ENCODE measurements at regions not wholly inside any gene's neighbourhood (a gene's known extent, or its start where the extent isn't known, plus 50 kb on each side); places are given as distances from the start of the nearest gene placed in this dataset.
"Not testable (repeated sequence)": the region's sequence is repeated elsewhere in the genome, so short reads cannot be mapped to it uniquely, and the experiment has no call there.

GRCh38 chrX:3516051-3516541, 169.6 kb upstream of the MXRA5 start:
- DNase-seq: no peak
- intact Hi-C loops (cut with DNase I): no loop called here

- no peak for DNase-seq
- intact Hi-C loops (cut with DNase I): no loop called here
Observed at GRCh38 chrX:3514996-3515395, 168.5 kb upstream of the MXRA5 start.

- DNase-seq; intact Hi-C loops (cut with DNase I): not testable (repeated sequence)
Observed at GRCh38 chrX:3512150-3512549, 165.7 kb upstream of the MXRA5 start.

- DNase-seq: no peak
- intact Hi-C loops (cut with DNase I): no loop called here
Observed at GRCh38 chrX:3509934-3510333, 163.5 kb upstream of the MXRA5 start.

GRCh38 chrX:3504916-3505315, 158.5 kb upstream of the MXRA5 start:
- intact Hi-C loops (cut with DNase I): no loop called here
- DNase-seq: no peak

- intact Hi-C loops (cut with DNase I): no loop called here
- DNase-seq: no peak
Observed at GRCh38 chrX:3501833-3502535, 155.5 kb upstream of the MXRA5 start.

- DNase-seq; intact Hi-C loops (cut with DNase I): not testable (repeated sequence)
Observed at GRCh38 chrX:3495836-3496769, 149.7 kb upstream of the MXRA5 start.

- intact Hi-C loops (cut with DNase I): no loop called here
- no peak for DNase-seq
Observed at GRCh38 chrX:3493605-3494004, 147.2 kb upstream of the MXRA5 start.

- no peak for DNase-seq
- intact Hi-C loops (cut with DNase I): no loop called here
Observed at GRCh38 chrX:3485727-3486126, 139.3 kb upstream of the MXRA5 start.

- DNase-seq: no peak
- intact Hi-C loops (cut with DNase I): no loop called here
Observed at GRCh38 chrX:3479026-3479425, 132.6 kb upstream of the MXRA5 start.

- DNase-seq: no peak
Observed at GRCh38 chrX:3476973-3477372, 130.5 kb upstream of the MXRA5 start.

GRCh38 chrX:3470211-3470679, 123.8 kb upstream of the MXRA5 start:
- intact Hi-C loops (cut with DNase I); DNase-seq: not testable (repeated sequence)

More at GRCh38 chrX:3476973-3477372, 130.5 kb upstream of the MXRA5 start:
- intact Hi-C loops (cut with DNase I): no loop called here

- intact Hi-C loops (cut with DNase I): no loop called here
- no peak for DNase-seq
Observed at GRCh38 chrX:3468031-3468430, 121.6 kb upstream of the MXRA5 start.

GRCh38 chrX:3465017-3465416, 118.6 kb upstream of the MXRA5 start:
- intact Hi-C loops (cut with DNase I): no loop called here
- DNase-seq: no peak

- DNase-seq: no peak
Observed at GRCh38 chrX:3462166-3462508, 115.7 kb upstream of the MXRA5 start.

GRCh38 chrX:3461397-3462165, 115.1 kb upstream of the MXRA5 start:
- intact Hi-C loops (cut with DNase I): no loop called here
- no peak for DNase-seq

More at GRCh38 chrX:3462166-3462508, 115.7 kb upstream of the MXRA5 start:
- intact Hi-C loops (cut with DNase I): no loop called here

- intact Hi-C loops (cut with DNase I): no loop called here
- DNase-seq: no peak
Observed at GRCh38 chrX:3455796-3456195, 109.3 kb upstream of the MXRA5 start.

- DNase-seq: no peak
- intact Hi-C loops (cut with DNase I): no loop called here
Observed at GRCh38 chrX:3451571-3451970, 105.1 kb upstream of the MXRA5 start.

- DNase-seq: no peak
- intact Hi-C loops (cut with DNase I): no loop called here
Observed at GRCh38 chrX:3450881-3451570, 104.6 kb upstream of the MXRA5 start.

Measured in head of caudate nucleus (tissue), 42 donors.